CD4-positive, CD25-positive, alpha-beta regulatory T cell (primary cell): ENCODE measurements at regions not wholly inside any gene's neighbourhood (a gene's known extent, or its start where the extent isn't known, plus 50 kb on each side); places are given as distances from the start of the nearest gene placed in this dataset.

Experiments
- ATAC-seq, 2 donors: fragments of 150-1000 bp; cut with Tn5 transposase; one replicate each; pipeline ENCODE4 v1.10.0; 2021; ENCODE audit warnings: low read depth in 2 of 2, moderate number of reproducible peaks in 2 of 2, moderate library complexity in 1 of 2
- DNase-seq, 3 donors: peaks; one replicate each; pipeline versions ENCODE4 v3.0.0 to v3.0.0-alpha.2; 2012 to 2022; ENCODE audit warnings: mixed read lengths in 1 of 3
- H3K27ac ChIP-seq: one replicate; pipeline ENCODE4 v1.7.0; 2013; ENCODE audit warnings: mild to moderate bottlenecking, low read length; ENCODE audit not compliant: insufficient read depth, poor library complexity, severe bottlenecking
- H3K27me3 ChIP-seq: one replicate; pipeline ENCODE4 v1.7.0; 2013; ENCODE audit warnings: low read length; ENCODE audit not compliant: control insufficient read depth, insufficient read depth
- H3K36me3 ChIP-seq: one replicate; pipeline ENCODE4 v1.7.0; 2013; ENCODE audit warnings: mild to moderate bottlenecking, low read length, moderate library complexity; ENCODE audit not compliant: control insufficient read depth, insufficient read depth
- H3K4me1 ChIP-seq: 2 replicates; pipeline ENCODE4 v1.7.0; 2013; ENCODE audit warnings: mild to moderate bottlenecking, low read length; ENCODE audit not compliant: insufficient read depth, control insufficient read depth, poor library complexity, severe bottlenecking
- H3K4me3 ChIP-seq: one replicate; pipeline ENCODE4 v1.7.0; 2013; ENCODE audit warnings: low read depth, mild to moderate bottlenecking, low read length, moderate library complexity
- H3K9me3 ChIP-seq, 2 experiments: 1 replicate in 1 of 2; 2 replicates in 1 of 2; pipeline ENCODE4 v1.7.0; 2013; ENCODE audit warnings: low read length in 2 of 2, mild to moderate bottlenecking in 1 of 2, moderate library complexity in 1 of 2; ENCODE audit not compliant: control insufficient read depth in 2 of 2
- H3K27ac Mint-ChIP-seq, 3 donors: one replicate each; pipeline ENCODE4 v1.8.0; 2020 to 2022; ENCODE audit warnings: mild to moderate bottlenecking in 3 of 3, mixed read lengths in 3 of 3, moderate library complexity in 2 of 3
- H3K27me3 Mint-ChIP-seq: one replicate; pipeline ENCODE4 v1.8.0; 2022; ENCODE audit warnings: mild to moderate bottlenecking, mixed read lengths
- H3K36me3 Mint-ChIP-seq: one replicate; pipeline ENCODE4 v1.8.0; 2020; ENCODE audit warnings: mixed read lengths
- H3K4me1 Mint-ChIP-seq, 4 donors: one replicate each; pipeline ENCODE4 v1.8.0; 2020 to 2022; ENCODE audit warnings: mixed read lengths in 4 of 4, mild to moderate bottlenecking in 1 of 4
- H3K4me3 Mint-ChIP-seq, 4 donors: one replicate each; pipeline ENCODE4 v1.8.0; 2020 to 2022; ENCODE audit warnings: mild to moderate bottlenecking in 4 of 4, mixed read lengths in 4 of 4, moderate library complexity in 3 of 4
- H3K9me3 Mint-ChIP-seq, 7 donors: one replicate each; pipeline ENCODE4 v1.8.0; 2020 to 2022; ENCODE audit warnings: mixed read lengths in 7 of 7, mild to moderate bottlenecking in 3 of 7, moderate library complexity in 2 of 7

DNA sequence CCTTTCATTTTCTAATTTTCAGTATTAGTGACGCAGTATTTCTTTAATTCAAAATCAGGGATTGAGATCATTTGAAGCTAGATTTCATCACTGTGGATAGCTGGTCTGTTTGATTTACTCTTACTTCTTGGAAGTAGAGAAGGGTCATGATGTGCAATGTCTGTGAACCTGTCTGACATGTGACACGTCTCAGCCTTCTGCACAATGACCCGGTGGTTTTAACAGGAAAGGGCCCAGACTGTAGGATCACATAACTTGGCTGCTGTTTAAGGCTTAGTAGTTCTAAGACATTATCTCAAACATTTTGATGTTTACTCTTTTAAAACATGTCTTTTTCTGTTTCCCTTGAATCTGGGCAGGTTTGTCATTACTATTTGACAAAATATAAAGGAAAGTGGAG lies 823.3 kb upstream of the NUDT12 start:
- Histone ChIP-seq H3K4me3 (no peak overlapping the region), H3K9me3 (peaks cover 5 to 6% of the 10 kb centered on the region in 2 experiments), H3K27ac (no peak overlapping the region), H3K4me1 (no peaks in the 10 kb centered on the region), H3K36me3 (no peaks in the 10 kb centered on the region), H3K27me3 (no peaks in the 10 kb centered on the region)
- DNase-seq: no peak
- no peak overlapping the region for H3K27ac Mint-ChIP-seq
- no peaks in the 10 kb centered on the region for H3K4me1 Mint-ChIP-seq
- no peak for ATAC-seq
- peak overlapping the region in 1 of 4 donors; percentile 75 for H3K4me3 Mint-ChIP-seq
- H3K27me3 Mint-ChIP-seq: no peaks in the 10 kb centered on the region
- no peaks in the 10 kb centered on the region for H3K36me3 Mint-ChIP-seq
- H3K9me3 Mint-ChIP-seq: peaks cover 6 to 32% (median 7%) of the 10 kb centered on the region in 7 donors

DNA sequence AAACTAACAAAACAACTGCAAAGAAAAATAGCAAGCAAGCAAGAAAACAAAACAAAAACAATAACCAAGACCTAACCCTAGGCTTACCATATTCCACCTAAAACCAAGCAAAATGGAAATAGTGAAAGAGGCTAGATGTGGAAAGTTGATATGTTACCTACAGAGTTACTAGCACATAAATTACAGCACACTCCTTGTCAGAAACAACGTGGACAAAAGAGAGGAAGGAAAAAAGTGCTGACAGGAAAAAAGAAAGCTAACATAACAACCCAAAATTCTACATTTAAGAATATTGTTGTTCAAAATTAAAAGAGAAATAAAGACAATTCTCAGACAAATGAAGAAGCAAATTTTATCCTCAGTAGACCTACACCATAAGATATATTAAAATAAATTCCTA lies 812.8 kb upstream of the NUDT12 start:
- Mint-ChIP-seq H3K4me1 (no peaks in the 10 kb centered on the region), H3K27ac (no peak overlapping the region), H3K4me3 (no peak overlapping the region), H3K36me3 (no peaks in the 10 kb centered on the region), H3K27me3 (no peaks in the 10 kb centered on the region), H3K9me3 (peaks cover 0 to 12% (median 2%) of the 10 kb centered on the region in 7 donors)
- Histone ChIP-seq H3K36me3 (no peaks in the 10 kb centered on the region), H3K4me1 (no peaks in the 10 kb centered on the region), H3K27me3 (no peaks in the 10 kb centered on the region), H3K4me3 (no peak overlapping the region), H3K9me3 (no peaks in the 10 kb centered on the region), H3K27ac (no peak overlapping the region)
- ATAC-seq (no peak), DNase-seq (no peak)

DNA sequence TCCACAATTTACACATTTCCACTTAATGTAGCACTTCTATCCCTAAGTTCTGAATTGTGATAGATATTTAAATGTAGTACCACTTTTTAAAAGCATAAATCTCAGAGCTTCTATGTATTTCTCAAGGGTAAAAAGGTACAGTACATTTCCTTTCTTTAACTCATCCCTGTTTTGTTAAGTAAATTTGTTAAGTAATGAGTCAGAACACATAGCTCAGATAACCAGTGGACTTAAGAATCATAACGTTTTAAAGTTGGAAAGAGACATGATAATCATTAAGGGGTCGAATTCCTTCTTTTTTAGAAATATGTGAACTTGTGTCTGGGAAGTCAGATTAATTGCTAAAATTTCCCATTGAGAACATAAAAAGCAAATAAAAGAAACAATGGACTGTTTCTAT lies 810.2 kb upstream of the NUDT12 start:
- Histone ChIP-seq H3K9me3 (no peaks in the 10 kb centered on the region), H3K27me3 (no peaks in the 10 kb centered on the region), H3K4me1 (no peaks in the 10 kb centered on the region), H3K36me3 (no peaks in the 10 kb centered on the region), H3K27ac (no peak overlapping the region), H3K4me3 (no peak overlapping the region)
- ATAC-seq (no peak), DNase-seq (no peak)
- H3K9me3 Mint-ChIP-seq: peaks cover 4 to 22% (median 5%) of the 10 kb centered on the region in 7 donors
- H3K36me3 Mint-ChIP-seq: no peaks in the 10 kb centered on the region
- H3K4me1 Mint-ChIP-seq: no peaks in the 10 kb centered on the region
- H3K4me3 Mint-ChIP-seq: no peak overlapping the region
- H3K27me3 Mint-ChIP-seq: no peaks in the 10 kb centered on the region
- no peak overlapping the region for H3K27ac Mint-ChIP-seq

DNA sequence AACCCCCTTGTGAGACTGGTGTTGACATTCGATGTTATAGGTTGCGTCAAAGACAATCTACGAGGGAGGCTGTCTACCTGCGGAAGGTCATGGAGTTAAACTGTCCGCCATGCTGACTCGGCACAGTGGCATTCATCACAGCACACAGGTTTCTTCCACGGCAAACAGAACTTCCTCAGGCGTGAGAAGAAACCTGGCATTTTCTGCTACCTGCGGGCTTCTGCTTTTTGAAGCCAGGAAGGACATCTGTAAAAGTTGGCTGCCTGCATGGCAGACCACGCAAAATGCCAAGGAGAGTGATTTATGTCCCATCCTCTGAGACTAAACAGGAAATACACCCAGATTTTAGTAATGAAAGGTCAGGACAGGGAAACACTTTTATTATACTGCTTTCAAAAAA lies 809.8 kb upstream of the NUDT12 start:
- Mint-ChIP-seq H3K27ac (no peak overlapping the region), H3K27me3 (no peaks in the 10 kb centered on the region), H3K4me3 (no peak overlapping the region), H3K9me3 (peaks cover 4 to 25% (median 6%) of the 10 kb centered on the region in 7 donors), H3K36me3 (no peaks in the 10 kb centered on the region), H3K4me1 (no peaks in the 10 kb centered on the region)
- ATAC-seq: no peak
- Histone ChIP-seq H3K27ac (no peak overlapping the region), H3K9me3 (no peaks in the 10 kb centered on the region), H3K4me3 (no peak overlapping the region), H3K27me3 (no peaks in the 10 kb centered on the region), H3K4me1 (no peaks in the 10 kb centered on the region), H3K36me3 (no peaks in the 10 kb centered on the region)
- DNase-seq: no peak

DNA sequence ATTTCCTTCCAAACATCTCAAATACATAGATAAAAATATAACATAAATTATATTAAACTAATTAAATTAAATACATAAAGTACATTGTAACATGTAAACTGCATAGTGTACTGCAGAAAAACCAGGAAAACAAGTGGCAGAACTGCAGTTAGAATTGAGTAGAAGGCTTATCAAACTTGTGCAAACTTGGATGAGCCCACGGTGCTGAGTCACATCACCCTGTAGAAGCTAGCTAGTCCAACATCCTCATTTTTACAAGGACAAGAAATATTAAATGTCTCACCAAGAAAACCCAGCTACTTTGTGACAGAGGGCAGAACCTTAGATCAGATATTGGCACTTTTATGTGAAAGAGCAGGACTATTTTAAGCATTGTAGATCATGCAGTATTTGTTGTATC lies 807.9 kb upstream of the NUDT12 start:
- Histone ChIP-seq H3K27me3 (no peaks in the 10 kb centered on the region), H3K27ac (no peak overlapping the region), H3K9me3 (peaks cover 0 to 2% of the 10 kb centered on the region in 2 experiments), H3K4me3 (no peak overlapping the region), H3K36me3 (no peaks in the 10 kb centered on the region), H3K4me1 (no peaks in the 10 kb centered on the region)
- Mint-ChIP-seq H3K27ac (no peak overlapping the region), H3K27me3 (no peaks in the 10 kb centered on the region), H3K36me3 (no peaks in the 10 kb centered on the region), H3K4me1 (no peaks in the 10 kb centered on the region), H3K4me3 (no peak overlapping the region), H3K9me3 (peaks cover 4 to 35% (median 6%) of the 10 kb centered on the region in 7 donors)
- DNase-seq (no peak), ATAC-seq (no peak)

DNA sequence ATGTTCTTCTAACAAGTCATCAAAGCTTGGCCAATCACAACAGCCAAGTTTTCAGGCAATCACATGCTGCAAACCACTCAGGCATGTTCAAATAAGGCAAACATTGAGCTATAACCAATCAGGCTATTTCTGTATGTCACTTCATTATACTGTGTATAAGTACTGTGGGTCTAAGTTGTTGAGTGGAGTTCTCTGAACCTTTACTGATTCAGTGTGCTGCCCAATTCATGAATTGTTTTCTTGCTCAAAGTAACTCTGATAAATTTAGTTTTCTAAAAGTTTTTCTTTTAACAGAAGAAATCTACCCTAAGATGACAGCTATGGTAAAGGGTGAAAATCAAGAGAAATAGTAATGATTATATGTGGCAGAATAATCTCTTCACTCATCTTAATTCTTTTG lies 805.4 kb upstream of the NUDT12 start:
- H3K36me3 Mint-ChIP-seq: no peaks in the 10 kb centered on the region

DNA sequence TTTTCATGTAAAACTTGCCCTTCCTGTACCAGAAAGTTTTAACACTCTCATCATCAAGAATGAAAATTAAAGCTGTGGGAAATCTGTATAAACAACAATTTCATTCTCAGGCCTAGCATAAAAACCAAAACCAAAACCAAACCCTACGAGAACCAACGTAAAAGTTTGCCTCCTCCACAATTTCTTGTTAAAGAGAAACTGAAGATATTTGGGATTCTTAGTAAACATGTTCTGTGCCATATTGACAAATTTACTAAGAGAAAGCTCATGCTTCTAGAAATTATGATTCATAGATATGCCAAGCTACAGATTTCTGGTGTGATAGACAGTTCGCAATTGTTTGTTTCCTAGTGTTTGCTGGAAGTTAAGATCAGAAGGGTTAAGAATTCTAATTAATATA lies 801.0 kb upstream of the NUDT12 start:
- ATAC-seq: no peak
- DNase-seq: no peak
- Histone ChIP-seq H3K27ac (no peak overlapping the region), H3K27me3 (no peaks in the 10 kb centered on the region), H3K4me1 (no peaks in the 10 kb centered on the region), H3K4me3 (no peak overlapping the region), H3K9me3 (peaks cover 0 to 4% of the 10 kb centered on the region in 2 experiments), H3K36me3 (no peaks in the 10 kb centered on the region)
- Mint-ChIP-seq H3K9me3 (peaks cover 0 to 25% (median 4%) of the 10 kb centered on the region in 7 donors), H3K27ac (no peak overlapping the region), H3K27me3 (no peaks in the 10 kb centered on the region), H3K36me3 (no peaks in the 10 kb centered on the region), H3K4me3 (no peak overlapping the region), H3K4me1 (no peaks in the 10 kb centered on the region)

More for the DNA sequence above, 805.4 kb upstream of the NUDT12 start:
- Mint-ChIP-seq H3K27me3 (no peaks in the 10 kb centered on the region), H3K4me3 (no peak overlapping the region), H3K4me1 (no peaks in the 10 kb centered on the region), H3K27ac (no peak overlapping the region), H3K9me3 (peaks cover 2 to 33% (median 8%) of the 10 kb centered on the region in 7 donors)
- Histone ChIP-seq H3K4me3 (no peak overlapping the region), H3K9me3 (peaks cover 0 to 4% of the 10 kb centered on the region in 2 experiments), H3K36me3 (no peaks in the 10 kb centered on the region), H3K27me3 (no peaks in the 10 kb centered on the region), H3K4me1 (no peaks in the 10 kb centered on the region), H3K27ac (no peak overlapping the region)
- DNase-seq (no peak), ATAC-seq (no peak)

DNA sequence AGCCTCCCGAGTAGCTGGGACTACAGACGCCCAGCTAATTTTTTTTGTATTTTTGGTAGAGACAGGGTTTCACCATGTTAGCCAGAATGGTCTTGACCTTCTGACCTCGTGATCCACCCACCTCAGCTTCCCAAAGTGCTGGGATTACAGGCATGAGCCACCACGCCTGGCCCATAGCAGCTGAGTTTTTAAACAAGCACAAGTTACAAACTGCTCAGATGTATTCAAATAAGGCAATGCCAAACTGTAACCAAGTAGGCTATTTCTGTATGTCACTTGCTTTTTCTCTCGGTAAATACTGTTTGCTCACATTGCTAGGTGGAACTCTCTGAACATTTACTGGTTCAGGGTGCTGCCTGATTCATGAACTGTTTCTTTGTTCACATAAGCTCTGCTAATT lies 799.3 kb upstream of the NUDT12 start:
- no peaks in the 10 kb centered on the region for H3K27me3 ChIP-seq
- H3K27me3 Mint-ChIP-seq: no peaks in the 10 kb centered on the region
- H3K4me3 ChIP-seq: no peak overlapping the region
- H3K36me3 ChIP-seq: no peaks in the 10 kb centered on the region
- no peak for DNase-seq
- ATAC-seq: no peak
- H3K36me3 Mint-ChIP-seq: no peaks in the 10 kb centered on the region
- H3K9me3 Mint-ChIP-seq: peaks cover 0 to 12% (median 2%) of the 10 kb centered on the region in 7 donors
- H3K27ac Mint-ChIP-seq: no peak overlapping the region
- H3K4me3 Mint-ChIP-seq: no peak overlapping the region
- H3K27ac ChIP-seq: no peak overlapping the region
- H3K4me1 ChIP-seq: no peaks in the 10 kb centered on the region
- peaks cover 0 to 4% of the 10 kb centered on the region in 2 experiments for H3K9me3 ChIP-seq
- H3K4me1 Mint-ChIP-seq: no peaks in the 10 kb centered on the region
